HG02981 (cell line): ENCODE measurements at regions not wholly inside any gene's neighbourhood (a gene's known extent, or its start where the extent isn't known, plus 50 kb on each side); places are given as distances from the start of the nearest gene placed in this dataset.
"Not testable (repeated sequence)": the region's sequence is repeated elsewhere in the genome, so short reads cannot be mapped to it uniquely, and the experiment has no call there.

Source experiments
- ATAC-seq: cut with Tn5 transposase; IDR thresholded peaks from one replicate; pipeline ENCODE4 v1.9.1; 2021; ENCODE audit warnings: mild to moderate bottlenecking, moderate library complexity; ENCODE audit not compliant: unreplicated experiment

DNA sequence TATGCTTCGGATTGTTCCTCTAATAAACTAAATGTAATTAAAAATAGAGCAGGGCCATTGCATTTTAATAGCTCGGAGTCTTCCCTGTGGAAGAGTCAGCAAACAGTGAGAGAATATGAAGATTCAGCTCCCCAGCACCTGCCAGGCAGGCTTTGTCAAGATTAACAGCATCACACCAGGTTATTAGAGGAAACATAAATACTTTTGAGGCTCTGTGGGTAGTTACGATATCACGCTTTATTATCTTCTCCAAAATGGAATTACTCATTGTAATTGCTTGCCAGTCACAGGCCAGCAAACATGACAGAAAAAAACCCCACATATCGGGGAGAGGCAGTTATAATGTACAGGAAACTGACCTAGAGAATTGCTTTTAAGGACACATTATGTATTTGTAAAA lies 303.9 kb downstream of the CPS1 start:
- ATAC-seq, result no peak

DNA sequence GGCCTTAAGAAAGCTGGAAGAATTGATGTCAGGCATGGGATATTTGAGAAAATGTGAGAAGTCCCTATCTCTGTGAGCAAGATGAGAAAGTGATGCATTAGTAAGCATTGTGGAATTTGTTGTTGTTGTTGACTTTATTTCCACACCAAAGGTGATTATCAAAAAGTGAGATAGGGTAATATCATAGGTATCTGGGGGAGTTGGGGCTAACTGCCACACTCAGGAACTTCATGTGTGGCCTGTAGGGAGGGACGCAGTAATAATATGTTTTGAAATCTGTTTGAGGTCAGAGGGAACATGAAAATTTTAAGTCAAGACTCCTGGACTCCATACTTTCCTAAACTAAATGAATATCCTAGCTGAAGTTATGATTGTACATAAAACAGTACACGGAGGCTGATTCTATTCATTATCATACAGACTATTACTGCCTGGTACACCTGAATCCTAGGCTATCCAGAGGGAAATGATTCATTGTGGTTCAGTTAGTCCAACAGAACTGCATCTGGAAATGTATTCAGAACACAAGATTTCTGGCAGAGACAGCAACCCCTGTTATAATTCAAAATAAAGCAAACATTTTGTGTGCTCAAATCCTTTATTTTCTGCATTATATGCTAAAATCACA lies 304.8 kb downstream of the CPS1 start:
- ATAC-seq, result no peak

DNA sequence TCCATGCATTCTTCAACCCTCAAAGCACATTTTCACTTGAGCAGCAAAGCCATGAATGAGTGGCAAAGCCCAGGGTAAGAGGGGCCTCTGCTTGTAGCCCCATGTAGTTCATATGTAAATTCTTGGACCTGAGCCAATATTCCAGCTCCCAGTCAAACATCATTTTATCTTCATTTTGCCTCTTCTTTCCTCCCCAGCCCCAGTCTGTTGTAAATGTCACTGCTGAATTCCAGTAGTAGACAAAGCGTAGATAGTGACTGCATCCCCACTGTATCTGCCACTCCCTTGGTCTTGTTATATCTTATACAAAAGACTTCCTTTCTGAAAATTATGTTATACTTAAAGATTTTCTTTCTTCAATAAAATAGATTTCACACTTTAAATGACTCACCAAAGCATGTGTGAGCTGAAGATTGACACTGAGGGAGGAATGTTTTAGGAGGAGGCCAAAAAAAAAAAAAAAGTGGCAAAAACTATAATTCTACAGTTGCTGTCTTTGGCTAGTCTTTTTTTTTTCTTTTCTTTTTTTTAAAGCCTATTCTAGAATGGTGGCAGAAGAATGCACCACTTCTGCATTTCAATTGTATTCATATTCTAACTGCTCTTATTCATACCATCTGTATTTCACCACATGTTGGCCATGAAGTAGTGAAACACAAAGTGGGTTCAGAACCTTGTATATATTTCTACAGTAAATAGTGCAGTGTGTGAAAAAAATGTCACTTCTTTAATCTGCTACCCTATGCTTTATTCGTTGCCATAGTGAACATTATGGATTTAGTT lies 306.1 kb downstream of the CPS1 start:
- ATAC-seq, result no peak

DNA sequence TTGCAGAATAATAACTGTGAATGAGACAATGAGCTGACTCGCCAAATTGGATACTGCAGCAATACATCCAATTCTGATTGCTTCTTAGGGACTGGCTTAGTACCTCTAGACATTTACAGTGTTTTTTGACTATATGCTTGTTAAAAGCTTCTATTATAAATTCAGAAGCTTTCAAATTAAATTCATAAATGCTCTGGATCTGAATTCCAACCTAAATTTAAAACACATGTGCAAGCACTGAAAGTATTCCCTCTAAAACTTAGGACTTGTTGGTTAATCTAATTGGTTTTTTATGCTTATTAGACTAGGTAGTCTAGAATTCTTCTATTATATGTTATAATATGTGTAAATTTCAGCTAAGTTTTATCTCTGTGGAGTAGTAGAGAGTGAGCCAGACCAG lies 306.9 kb downstream of the CPS1 start:
- no peak for ATAC-seq

DNA sequence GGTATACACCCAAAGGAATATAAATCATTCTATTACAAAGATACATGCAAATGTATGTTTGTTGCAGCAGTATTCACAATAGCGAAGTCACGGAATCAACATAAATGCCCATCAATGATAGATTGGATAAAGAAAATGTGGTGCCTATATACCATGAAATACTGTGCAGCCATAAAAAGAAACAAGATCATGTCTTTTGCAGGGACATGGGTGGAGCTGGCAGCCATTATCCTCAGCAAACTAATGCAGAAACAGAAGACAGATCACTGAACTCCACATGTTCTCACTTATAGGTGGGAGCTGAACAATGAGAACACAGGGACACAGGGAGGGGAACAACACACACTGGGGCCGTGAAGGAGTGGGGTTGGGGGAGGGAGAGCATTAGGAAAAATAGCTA lies 315.2 kb downstream of the CPS1 start:
- ATAC-seq, result not testable (repeated sequence)

DNA sequence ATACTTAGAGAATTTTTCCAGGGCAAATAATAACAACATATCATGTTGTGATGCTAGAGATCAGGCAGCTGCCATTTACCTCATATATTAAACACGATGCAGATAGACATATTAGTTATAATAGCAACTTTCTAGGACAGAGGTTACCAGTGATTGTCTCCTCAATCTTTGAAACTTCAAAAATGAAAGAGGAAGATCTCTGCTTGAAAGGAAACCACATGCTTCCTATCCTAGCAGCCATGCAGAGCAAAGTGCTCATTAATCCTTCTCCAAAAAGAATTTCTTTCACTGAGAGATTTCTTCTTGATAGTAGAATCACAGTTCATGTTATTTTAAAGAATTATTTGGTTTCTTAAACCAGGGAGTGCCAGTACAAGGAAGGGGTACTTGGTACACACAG lies 317.2 kb downstream of the CPS1 start:
- ATAC-seq, result no peak

DNA sequence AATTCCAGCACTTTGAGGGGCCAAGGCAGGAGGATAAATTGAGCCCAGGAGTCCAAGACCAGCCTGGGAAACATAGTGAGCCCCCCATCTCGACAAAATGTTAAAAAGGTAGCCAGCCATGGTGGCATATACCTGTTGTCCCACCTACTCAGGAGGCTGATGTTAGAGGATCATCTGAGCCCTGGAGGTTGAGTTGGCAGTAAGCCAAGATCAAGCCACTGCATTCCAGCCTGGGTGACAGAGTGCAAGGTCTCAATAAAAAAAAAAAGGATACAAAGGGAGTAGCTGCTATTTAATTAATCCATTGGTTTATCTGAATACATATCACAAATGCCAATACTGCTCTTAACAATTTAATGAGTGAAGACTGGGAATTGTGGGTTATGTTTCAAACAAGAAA lies 327.8 kb downstream of the CPS1 start:
- no peak for ATAC-seq

DNA sequence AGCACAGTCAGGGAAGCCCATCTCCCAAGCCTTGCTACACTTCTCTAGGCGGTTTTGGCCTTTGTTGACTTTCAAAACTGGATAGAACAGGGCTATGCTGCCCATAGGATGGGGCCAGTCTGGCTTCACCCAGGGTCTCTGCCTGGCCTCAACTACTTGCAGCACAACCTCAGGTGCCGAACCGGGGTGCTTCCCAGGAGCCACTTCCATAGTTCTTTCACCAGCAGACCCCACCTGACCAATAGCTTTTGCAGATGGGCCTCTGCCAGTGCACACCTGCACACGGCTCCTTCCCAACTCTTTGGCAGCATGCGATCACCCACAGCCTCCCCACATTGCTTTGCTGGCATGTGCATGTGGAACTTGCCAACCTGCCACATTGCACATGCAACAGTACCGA lies 331.6 kb downstream of the CPS1 start:
- ATAC-seq, result no peak

DNA sequence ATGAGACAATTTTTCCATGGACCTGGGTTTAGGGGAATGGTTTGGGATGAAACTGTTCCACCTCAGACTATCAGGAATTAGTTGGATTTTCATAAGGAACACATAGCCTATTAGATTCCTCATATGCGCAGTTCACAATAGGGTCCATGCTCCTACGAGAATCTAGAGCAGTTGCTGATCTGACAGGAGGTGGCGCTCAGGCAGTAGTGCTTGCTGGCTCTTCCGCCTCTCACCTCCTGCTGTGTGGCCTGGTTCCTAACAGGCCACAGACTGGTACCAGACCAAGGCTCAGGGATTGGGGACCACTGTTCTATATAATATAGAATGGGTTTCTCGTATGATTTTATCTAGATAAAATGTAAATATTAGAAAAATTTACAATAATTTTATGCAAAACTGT lies 338.7 kb downstream of the CPS1 start:
- ATAC-seq, result no peak

DNA sequence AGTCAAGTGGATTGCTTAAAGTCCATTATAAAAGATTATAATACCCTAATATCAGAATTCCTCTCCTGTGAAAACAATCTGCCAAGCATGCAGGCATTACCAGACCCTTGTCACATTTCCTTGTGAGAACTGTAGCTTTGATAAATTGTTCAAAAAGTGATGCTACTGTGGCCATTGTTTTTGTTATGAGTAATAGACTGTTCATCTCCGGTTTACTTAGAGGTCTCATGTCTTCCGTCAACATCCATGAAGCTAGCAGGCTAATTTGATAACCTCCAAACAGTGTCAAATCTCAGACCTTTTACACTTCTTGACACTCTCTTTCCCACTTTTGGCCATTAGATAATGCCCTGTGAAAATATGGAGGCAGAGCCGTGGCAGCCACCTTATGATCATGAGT lies 342.7 kb downstream of the CPS1 start:
- no peak for ATAC-seq

DNA sequence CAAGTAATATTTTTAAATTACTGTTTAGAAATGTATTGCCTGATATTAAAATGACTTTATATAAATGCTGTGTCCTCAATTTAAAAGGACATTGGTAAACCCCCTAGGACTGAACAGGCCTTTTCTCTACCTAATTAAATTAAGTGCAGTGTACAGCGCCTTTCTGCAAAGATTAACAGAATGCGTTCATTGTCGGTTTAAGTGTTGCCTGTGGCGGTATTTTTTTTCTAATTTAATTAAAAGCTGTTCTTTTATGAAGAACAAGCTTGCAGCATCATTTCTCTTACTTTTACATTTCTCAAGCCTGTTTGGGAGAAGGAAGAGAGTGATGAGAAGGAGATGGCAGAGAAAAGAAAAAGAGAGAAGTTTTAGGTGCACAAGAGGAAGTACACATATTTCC lies 344.9 kb downstream of the CPS1 start:
- ATAC-seq, result no peak

DNA sequence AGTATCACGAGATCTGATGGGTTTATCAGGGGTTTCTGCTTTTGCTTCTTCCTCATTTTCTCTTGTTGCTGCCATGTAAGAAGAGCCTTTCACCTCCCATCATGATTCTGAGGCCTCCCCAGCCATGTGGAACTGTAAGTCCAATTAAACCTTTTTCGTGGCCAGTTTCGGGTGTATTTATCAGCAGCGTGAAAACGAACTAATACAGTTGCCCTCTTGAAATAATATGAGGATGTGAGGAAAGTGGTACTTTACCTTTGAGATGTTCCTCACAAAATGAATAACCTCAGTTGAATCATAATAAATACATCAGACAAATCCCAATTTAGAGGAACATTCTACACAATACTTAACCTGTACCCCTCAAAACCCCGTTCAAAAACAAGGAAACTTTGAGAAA lies 356.4 kb downstream of the CPS1 start:
- no peak for ATAC-seq

DNA sequence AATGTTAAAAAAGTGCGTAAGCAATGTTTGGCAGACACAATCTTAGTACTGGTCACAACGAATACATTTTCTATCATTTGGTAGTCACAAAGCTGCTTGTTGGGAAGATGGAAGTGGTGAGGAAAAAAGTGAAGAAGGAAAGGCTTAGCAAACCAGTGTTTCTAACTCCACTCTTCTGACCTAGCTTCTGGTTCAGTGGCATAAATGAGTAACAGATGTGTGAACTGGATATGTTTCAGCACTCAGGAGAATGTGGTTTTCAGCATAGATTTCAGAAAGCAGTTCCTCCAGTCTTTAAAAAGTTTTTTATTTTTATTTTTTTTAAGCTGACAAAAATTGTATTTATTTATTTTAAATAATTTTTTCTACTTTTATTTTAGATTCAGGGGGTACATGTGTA lies 357.1 kb downstream of the CPS1 start:
- no peak for ATAC-seq

DNA sequence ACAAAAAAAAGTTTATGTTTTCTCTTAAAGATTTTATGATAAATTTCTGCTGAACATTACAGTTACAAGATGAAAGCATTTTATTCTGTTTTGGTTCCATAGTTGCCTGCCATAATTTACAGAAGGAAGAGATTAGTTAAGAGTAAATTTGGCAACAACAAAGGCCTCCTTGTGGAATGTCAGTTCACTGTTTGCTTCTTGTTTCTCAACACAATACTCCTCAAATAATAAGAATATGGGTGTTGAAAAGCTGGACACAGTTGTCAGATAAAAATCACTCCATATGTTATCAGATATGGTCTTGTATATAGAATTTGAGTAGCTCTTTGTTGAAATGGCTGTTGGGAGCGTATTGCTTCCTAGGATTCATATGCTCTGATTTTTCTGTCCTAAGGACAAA lies 359.5 kb downstream of the CPS1 start:
- ATAC-seq, result no peak

DNA sequence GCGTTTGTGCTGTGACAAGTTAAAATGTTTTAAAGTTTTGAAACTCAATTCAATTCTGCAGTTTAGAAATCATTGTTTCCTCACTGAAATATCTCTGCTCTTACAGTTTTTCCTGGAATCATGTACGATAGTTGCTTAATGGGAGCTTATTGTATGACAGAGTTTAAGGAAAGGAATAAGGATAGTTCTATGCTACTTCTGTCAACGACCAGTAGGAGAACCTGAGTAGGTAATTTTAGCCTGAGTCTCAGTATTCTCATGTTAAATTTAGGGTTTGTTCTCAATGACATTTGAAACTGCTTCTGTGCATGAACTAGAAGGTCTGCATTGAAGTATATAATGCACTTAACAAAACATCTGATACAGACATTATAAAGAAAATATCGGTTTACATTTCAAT lies 361.1 kb downstream of the CPS1 start:
- ATAC-seq, result no peak

DNA sequence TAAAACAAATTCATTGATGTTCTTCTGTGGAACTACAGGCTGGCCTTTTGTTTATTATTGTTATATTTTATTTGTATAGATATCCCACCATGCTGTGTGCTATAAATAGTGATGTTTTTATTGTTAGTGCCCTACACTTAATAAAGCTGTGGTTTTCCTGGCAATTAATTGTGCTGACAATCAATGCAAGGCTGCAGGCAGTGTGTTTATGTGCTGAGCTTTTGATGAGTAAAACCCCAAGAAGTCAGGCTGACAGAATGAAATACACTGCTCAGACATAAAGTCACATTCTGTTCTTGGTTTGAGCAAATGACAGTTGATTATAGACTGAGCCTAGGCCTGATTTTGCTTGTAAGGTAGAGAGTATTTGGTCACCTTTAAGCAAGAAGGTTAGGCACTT lies 362.7 kb downstream of the CPS1 start:
- no peak for ATAC-seq

DNA sequence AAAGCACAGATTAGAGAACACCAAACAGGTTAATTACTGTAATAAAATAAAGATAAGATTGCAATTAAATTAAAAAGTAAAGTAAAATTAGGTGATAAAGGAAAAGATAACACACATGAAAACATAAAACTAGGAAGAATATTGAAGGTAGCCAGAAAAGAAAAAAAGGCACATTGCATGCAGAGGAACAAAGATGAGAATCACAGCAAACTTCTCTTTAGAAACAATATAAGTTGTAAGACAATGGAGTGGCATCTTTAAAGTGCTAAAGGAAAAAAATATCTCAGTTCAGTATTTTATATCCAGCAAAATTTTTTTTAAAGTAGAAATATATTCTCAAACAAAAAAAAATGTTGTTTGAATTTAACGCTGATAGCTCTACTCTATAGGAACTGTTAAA lies 366.0 kb downstream of the CPS1 start:
- ATAC-seq, result no peak

DNA sequence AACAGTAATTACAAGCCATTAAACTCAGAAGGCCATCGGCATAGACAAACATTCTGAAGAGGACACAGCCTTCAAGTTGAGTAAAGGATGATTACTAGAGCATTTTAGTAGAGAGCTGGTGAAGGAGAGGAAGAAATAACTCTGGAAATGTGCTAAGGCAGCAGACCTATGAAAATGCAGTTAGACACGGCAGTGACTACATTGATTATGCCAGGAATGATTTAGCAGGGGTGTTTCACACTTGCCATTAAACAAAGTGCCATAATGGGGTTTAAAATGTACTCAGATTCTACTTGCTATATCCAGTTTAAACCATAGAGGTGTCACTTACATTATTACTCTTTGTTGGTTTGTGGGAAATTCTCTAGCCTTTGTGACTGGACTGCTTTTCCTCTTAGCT lies 372.3 kb downstream of the CPS1 start:
- no peak for ATAC-seq

DNA sequence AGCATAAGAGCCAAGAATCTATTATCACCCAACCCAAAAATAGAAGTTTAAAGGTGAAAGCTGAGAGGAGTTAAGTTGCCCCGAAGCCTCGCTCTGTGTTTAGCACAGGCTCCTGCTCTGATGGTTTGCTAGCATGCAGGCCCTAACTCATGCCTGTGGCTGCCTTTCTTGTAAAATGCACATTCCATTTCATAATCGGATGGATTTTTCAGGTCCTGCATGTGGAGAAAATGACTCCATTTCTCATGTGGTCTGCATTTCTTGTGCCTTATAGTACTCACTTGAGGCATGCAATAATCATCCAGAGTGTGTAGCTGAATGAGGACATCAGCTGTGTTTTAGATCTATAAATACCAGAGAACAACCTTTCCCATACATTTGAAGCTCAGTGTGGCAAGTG lies 381.8 kb downstream of the CPS1 start:
- ATAC-seq, result no peak

DNA sequence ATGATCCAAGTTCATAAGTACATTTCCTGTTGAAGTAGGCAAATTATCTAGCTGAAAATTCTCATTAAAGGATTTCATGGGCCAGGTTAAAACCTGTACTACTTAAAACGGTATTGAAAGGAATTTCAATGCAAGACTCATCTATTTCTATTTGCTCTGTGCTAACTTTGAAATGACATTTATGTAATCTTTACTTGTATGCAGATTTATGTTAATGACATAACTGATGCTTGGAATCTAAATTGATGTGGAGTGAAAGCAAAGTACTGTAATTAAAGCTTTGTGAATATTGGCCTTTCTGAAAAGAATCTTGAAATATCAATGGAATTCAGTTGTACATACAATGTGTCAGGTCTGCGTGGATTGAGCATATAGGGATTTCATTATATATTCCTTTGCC lies 390.0 kb downstream of the CPS1 start:
- no peak for ATAC-seq

DNA sequence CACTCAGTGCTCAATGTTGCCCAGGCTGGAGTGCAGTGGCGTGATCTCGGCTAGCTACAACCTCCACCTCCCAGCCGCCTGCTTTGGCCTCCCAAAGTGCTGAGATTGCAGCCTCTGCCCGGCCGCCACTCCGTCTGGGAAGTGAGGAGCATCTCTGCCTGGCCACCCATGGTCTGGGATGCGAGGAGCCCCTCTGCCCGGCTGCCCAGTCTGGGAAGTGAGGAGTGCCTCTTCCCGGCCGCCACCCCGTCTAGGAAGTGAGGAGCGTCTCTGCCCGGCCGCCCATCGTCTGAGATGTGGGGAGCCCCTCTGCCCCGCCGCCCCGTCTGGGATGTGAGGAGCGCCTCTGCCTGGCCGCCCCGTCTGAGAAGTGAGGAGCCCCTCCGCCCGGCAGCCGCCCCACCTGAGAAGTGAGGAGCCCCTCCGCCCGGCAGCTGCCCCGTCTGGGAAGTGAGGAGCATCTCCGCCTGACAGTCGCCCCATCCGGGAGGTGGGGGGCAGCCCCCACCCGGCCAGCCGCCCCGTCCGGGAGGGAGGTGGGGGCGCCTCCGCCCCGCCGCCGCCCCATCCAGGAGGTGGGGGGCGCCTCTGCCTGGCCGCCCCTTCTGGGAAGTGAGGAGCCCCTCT lies 394.1 kb downstream of the CPS1 start:
- ATAC-seq, result not testable (repeated sequence)

DNA sequence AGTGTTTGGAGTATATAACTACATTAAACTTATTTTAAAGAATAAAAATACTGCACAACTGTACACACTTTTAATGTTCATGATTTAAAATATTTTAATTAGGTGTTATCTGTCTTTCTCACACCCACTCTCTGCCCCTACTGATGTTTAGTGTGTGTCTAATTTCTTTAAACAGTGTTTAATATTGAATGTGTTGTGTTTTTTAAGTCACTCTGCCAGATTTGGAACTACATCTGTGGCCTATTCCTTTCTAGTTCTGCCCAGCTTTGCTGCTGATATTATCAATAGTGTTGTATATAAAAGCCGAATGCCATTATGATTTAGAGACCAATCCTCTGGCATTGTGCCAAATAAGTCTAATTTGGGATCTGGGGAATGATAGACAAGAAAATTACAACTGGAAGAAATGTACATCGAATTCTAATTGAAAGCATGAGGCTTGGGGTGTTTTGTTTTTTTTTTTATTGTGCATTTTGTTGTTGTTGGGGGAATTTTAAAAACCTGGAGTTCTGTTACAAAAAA lies 398.0 kb downstream of the CPS1 start:
- ATAC-seq, result no peak
